GM12878 (cell line): ENCODE measurements at regions not wholly inside any gene's neighbourhood (a gene's known extent, or its start where the extent isn't known, plus 50 kb on each side); places are given as distances from the start of the nearest gene placed in this dataset.

Source experiments
- ATAC-seq: fragments of 200-7000 bp; cut with Tn5 transposase; 3 replicates; pipeline ENCODE4 v1.9.1; 2020; ENCODE audit warnings: mild to moderate bottlenecking, moderate library complexity
- BruUV-seq: library from RNA; stranded (reverse); fragments of 400-500 nt; replicated peaks from 2 replicates; lab custom pipeline; 2021; lab: Mats Ljungman, UMichigan
- CTCF ChIA-PET: fragments of 300-600 bp; sonication (Branson Sonifier 250); formaldehyde crosslinking; extraction: SDS; loops from one replicate; lab custom pipeline; 2021; ENCODE audit warnings: inconsistent platforms; lab: Yijun Ruan, JAX
- POLR2A ChIA-PET: fragments of 350-600 bp; formaldehyde crosslinking; extraction: SDS; loops from one replicate; lab custom pipeline; 2021; ENCODE audit warnings: inconsistent platforms; lab: Charles Lee
- RAD21 ChIA-PET: fragments of 300-600 bp; sonication (Branson Sonifier 250); formaldehyde crosslinking; loops from one replicate; lab custom pipeline; 2023; ENCODE audit warnings: antibody characterized with exemption; ENCODE audit not compliant: unreplicated experiment; lab: Charles Lee
- SMC1A ChIA-PET: fragments of 300-600 bp; sonication (Branson Sonifier 250); formaldehyde crosslinking; loops from one replicate; lab custom pipeline; 2023; ENCODE audit not compliant: unreplicated experiment, uncharacterized antibody; lab: Charles Lee
- DNase-seq: peaks from one replicate; pipeline ENCODE4 v3.0.0-alpha.2; 2011; ENCODE audit warnings: low read depth, low spot score
- FAIRE-seq: peaks from 3 replicates; lab custom pipeline; 2011; peaks lifted over from hg19 to GRCh38; lab: Jason Lieb, UNC
- H2AFZ ChIP-seq: 2 replicates; pipeline ENCODE4 v1.6.0; 2011; ENCODE audit warnings: low read depth, low read length, control low read depth; ENCODE audit not compliant: control insufficient read depth
- H3K27ac ChIP-seq: 2 replicates; pipeline ENCODE4 v1.5.1; 2011; ENCODE audit warnings: control low read depth; ENCODE audit not compliant: control insufficient read depth, insufficient read depth
- H3K27me3 ChIP-seq, 2 experiments: replicated peaks in 1 of 2; 2 replicates each; pipeline versions ENCODE4 v1.6.0 to v1.6.1; 2011; ENCODE audit warnings: low read length in 1 of 2; ENCODE audit not compliant: control insufficient read depth in 2 of 2, insufficient read depth in 2 of 2
- H3K36me3 ChIP-seq, 2 experiments: 2 replicates each; pipeline ENCODE4 v1.5.1; 2011; ENCODE audit warnings: low read length in 1 of 2; ENCODE audit not compliant: control insufficient read depth in 2 of 2, insufficient read depth in 2 of 2
- H3K4me1 ChIP-seq: 2 replicates; pipeline ENCODE4 v1.6.1; 2011; ENCODE audit warnings: mild to moderate bottlenecking, low read length, moderate library complexity, mixed read lengths; ENCODE audit not compliant: control insufficient read depth, insufficient read depth
- H3K4me2 ChIP-seq: 2 replicates; pipeline ENCODE4 v1.6.0; 2011; ENCODE audit warnings: control low read depth; ENCODE audit not compliant: control insufficient read depth, insufficient read depth
- H3K4me3 ChIP-seq: fragments of 200-600 bp; sonication (generic); 2 replicates; pipeline ENCODE4 v1.5.1; 2016
- H3K79me2 ChIP-seq: 2 replicates; pipeline ENCODE4 v1.6.0; 2011; ENCODE audit warnings: low read length; ENCODE audit not compliant: control insufficient read depth, insufficient read depth
- H3K9ac ChIP-seq: 2 replicates; pipeline ENCODE4 v1.8.0; 2011; ENCODE audit warnings: low read length, control low read depth, mixed read lengths; ENCODE audit not compliant: control insufficient read depth, insufficient read depth
- H3K9me3 ChIP-seq: replicated peaks from 3 replicates; pipeline ENCODE4 v1.5.1; 2011; ENCODE audit warnings: mild to moderate bottlenecking, low read length; ENCODE audit not compliant: control insufficient read depth, insufficient read depth
- H4K20me1 ChIP-seq: 2 replicates; pipeline ENCODE4 v1.6.0; 2011; ENCODE audit not compliant: control insufficient read depth, insufficient read depth
- MTA3 ChIP-seq: IDR thresholded peaks from 2 replicates; pipeline ENCODE4 v1.6.1; 2012; ENCODE audit warnings: low read length, inconsistent platforms, borderline replicate concordance
- RUNX3 ChIP-seq: IDR thresholded peaks from 2 replicates; pipeline ENCODE4 v1.6.1; 2012; ENCODE audit warnings: low read length, inconsistent platforms
- STAT3 ChIP-seq: IDR thresholded peaks from 2 replicates; pipeline ENCODE4 v1.6.1; 2011; ENCODE audit warnings: low read depth, low read length, improper control_type of control experiment
- USF2 ChIP-seq: IDR thresholded peaks from 2 replicates; pipeline ENCODE4 v1.6.1; 2011; ENCODE audit warnings: low read depth, low read length, improper control_type of control experiment, borderline replicate concordance
- ZNF24 ChIP-seq: fragments of 450-650 bp; IDR thresholded peaks from 2 replicates; pipeline ENCODE4 v1.6.1; 2017; ENCODE audit warnings: antibody characterized with exemption, mild to moderate bottlenecking
- WGBS: methylation state at CpG from one replicate; pipeline ENCODE4 v1.1.6; 2016; ENCODE audit warnings: low lambda C conversion rate; ENCODE audit not compliant: insufficient replicate concordance, insufficient coverage; ENCODE audit errors: missing lambda C conversion rate; 5-methylcytosine and 5-hydroxymethylcytosine counted together
- in situ Hi-C: fragments of 300-500 bp; cut with MboI; formaldehyde crosslinking; loops from 9 replicates; pipeline ENCODE4 v1.14.3; 2018; ENCODE audit warnings: mixed read lengths
- intact Hi-C: fragments of 100-400 bp; cut with micrococcal nuclease; formaldehyde crosslinking; loops from one replicate; pipeline ENCODE4 v1.14.2; 2022; ENCODE audit not compliant: unreplicated experiment

GRCh38 chr9:38232895-38233294 is 159.6 kb upstream of the ALDH1B1 start:
- ATAC-seq = no peak
- SMC1A ChIA-PET = interaction anchor here (1.1 to 1.2 kb wide), 2 partner anchors 99 to 124 kb away, joined by 3 read pairs; no protein-coding TSS in a partner anchor

DNA sequence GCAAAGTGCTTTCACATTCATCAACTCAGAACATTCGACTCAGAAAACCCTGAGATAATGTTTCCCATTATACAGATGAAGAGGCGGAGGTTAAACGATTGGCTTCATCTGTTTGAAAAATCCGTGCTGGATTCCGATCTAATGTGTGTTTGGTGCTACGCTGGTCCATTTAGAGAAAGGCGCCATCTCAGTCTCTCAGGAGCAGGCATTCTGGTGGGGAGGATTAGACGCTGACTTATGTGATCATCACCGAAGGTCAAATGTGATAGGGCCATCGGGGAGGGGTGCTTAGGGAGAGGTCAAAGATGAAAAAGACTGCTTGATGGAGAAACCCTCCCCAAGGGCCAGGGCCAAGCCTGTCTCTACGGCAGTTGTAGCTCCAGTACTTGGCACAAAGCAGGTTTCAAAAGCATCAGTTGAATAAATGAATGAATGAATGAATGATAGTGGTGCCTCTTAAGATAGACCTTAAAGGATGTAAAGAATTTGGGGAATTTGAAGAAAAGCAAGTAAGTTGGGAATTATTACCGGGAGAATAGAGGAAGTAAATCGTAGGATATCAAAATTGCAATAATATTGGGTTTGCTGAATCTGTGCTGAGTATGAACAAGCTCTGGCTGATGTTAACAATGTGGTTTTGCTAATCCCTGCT is 160.6 kb upstream of the SHB start:
- H3K27ac ChIP-seq = no peak overlapping the region
- ChIA-PET CTCF (interaction anchor here (1.4 to 2.1 kb wide), 3 partner anchors 8 to 132 kb away, joined by 3 to 8 read pairs (median 3); no protein-coding TSS in a partner anchor), SMC1A (interaction anchor here (2.2 to 7.7 kb wide), 5 partner anchors 15 to 140 kb away, joined by 6 to 88 read pairs (median 48); no protein-coding TSS in a partner anchor), RAD21 (interaction anchor here (1.0 to 7.8 kb wide), 5 partner anchors 47 to 142 kb away, joined by 3 to 97 read pairs (median 11); no protein-coding TSS in a partner anchor), POLR2A (interaction anchor here (0.7 kb wide), 1 partner anchor 33 kb away, joined by 3 read pairs; no protein-coding TSS in a partner anchor)
- 46% methylated on average over 13 of the region's 13 CpGs for WGBS
- no peak overlapping the region for H2AFZ ChIP-seq
- ATAC-seq (no peak), FAIRE-seq (no peak), DNase-seq (no peak)
- no peaks in the 10 kb centered on the region for H4K20me1 ChIP-seq
- no peaks in the 10 kb centered on the region for H3K36me3 ChIP-seq
- TF ChIP-seq STAT3 (no peak), USF2 (no peak), RUNX3 (no peak), ZNF24 (peak; percentile 74; the same call in 1 of the 2 replicates)
- no peaks in the 10 kb centered on the region for H3K9me3 ChIP-seq
- H3K27me3 ChIP-seq = peaks cover 0 to 5% of the 10 kb centered on the region in 2 experiments
- in situ Hi-C loops (no loop called here), intact Hi-C loops (no loop called here)
- no peaks in the 10 kb centered on the region for H3K79me2 ChIP-seq
- H3K9ac ChIP-seq = no peak overlapping the region
- H3K4me2 ChIP-seq = no peak overlapping the region
- no peak overlapping the region for H3K4me3 ChIP-seq
- peaks cover 7% of the 10 kb centered on the region for H3K4me1 ChIP-seq
- no TSS peak for BruUV-seq

More at GRCh38 chr9:38232895-38233294, 159.6 kb upstream of the ALDH1B1 start:
- H3K27ac ChIP-seq = no peak overlapping the region
- in situ Hi-C loops = no loop called here
- TF ChIP-seq MTA3 = no peak
- TF ChIP-seq, all 136 proteins: peak for 0
- Histone ChIP-seq H4K20me1 (no peaks in the 10 kb centered on the region), H3K4me3 (no peak overlapping the region), H3K9me3 (no peaks in the 10 kb centered on the region), H3K9ac (no peak overlapping the region), H3K4me2 (no peak overlapping the region), H3K27me3 (peaks cover 0 to 5% of the 10 kb centered on the region in 2 experiments), H3K36me3 (no peaks in the 10 kb centered on the region), H3K4me1 (no peaks in the 10 kb centered on the region), H2AFZ (no peak overlapping the region), H3K79me2 (no peaks in the 10 kb centered on the region)
- intact Hi-C loops = no loop called here
- CTCF ChIA-PET = interaction anchor here (1.1 kb wide), 1 partner anchor 72 kb away, joined by 3 read pairs; no protein-coding TSS in a partner anchor
- RAD21 ChIA-PET = interaction anchor here (1.0 kb wide), 1 partner anchor 145 kb away, joined by 3 read pairs; no protein-coding TSS in a partner anchor
- BruUV-seq = no TSS peak
- FAIRE-seq = no peak
- no peak for DNase-seq
- 29% methylated on average over 6 of the region's 6 CpGs for WGBS
- POLR2A ChIA-PET = interaction anchor here (0.5 to 1.1 kb wide), 3 partner anchors 11 to 664 kb away, joined by 3 to 5 read pairs (median 3); no protein-coding TSS in a partner anchor
